ENCODE measurements at regions not wholly inside any gene's neighbourhood (a gene's known extent, or its start where the extent isn't known, plus 50 kb on each side); places are given as distances from the start of the nearest gene placed in this dataset.

DNA sequence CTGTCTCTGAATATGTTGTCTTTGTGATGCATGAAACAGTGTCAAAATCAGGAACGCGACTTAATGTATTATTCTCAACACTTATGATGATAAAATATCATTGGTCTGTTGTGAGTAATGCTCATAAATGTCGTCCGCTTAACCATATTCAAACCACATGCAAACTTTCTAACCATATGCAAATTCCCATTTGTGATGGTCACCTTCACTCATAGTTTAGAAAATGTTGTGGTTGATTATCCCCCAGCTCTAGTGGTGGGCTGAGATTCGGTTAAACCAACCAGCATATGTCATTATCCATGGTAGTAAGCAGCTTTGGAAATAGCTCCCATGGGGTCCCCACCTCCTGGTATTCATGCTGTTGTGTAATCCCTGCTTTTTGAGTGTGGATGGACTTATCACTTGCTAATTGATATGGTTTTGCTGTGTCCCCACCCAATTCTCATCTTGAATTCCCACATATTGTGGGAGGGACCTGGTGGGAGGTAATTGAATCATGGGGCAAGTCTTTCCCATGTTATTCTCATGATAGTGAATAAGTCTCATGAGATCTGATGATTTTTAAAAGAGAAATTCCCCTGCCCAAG is 360.0 kb upstream of the TSHZ2 start:
- TF ChIP-seq, protein P1, sequence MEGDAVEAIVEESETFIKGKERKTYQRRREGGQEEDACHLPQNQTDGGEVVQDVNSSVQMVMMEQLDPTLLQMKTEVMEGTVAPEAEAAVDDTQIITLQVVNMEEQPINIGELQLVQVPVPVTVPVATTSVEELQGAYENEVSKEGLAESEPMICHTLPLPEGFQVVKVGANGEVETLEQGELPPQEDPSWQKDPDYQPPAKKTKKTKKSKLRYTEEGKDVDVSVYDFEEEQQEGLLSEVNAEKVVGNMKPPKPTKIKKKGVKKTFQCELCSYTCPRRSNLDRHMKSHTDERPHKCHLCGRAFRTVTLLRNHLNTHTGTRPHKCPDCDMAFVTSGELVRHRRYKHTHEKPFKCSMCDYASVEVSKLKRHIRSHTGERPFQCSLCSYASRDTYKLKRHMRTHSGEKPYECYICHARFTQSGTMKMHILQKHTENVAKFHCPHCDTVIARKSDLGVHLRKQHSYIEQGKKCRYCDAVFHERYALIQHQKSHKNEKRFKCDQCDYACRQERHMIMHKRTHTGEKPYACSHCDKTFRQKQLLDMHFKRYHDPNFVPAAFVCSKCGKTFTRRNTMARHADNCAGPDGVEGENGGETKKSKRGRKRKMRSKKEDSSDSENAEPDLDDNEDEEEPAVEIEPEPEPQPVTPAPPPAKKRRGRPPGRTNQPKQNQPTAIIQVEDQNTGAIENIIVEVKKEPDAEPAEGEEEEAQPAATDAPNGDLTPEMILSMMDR (IDR thresholded peaks at IDR 0.05): no peak
- TF ChIP-seq POLR2A (IDR thresholded peaks at IDR 0.05) (no peak), POLR2AphosphoS5 (IDR thresholded peaks at IDR 0.05) (no peak)

Measured in gastroesophageal sphincter (tissue), 3 donors.